Stimulated activated CD4-positive, alpha-beta T cell treated with anti-CD3 and anti-CD28 coated beads, TNF-alpha, amount 100 ng/mL, for 48 hours (primary cell): ENCODE measurements at regions not wholly inside any gene's neighbourhood (a gene's known extent, or its start where the extent isn't known, plus 50 kb on each side); places are given as distances from the start of the nearest gene placed in this dataset.

Experiments used
- DNase-seq, 3 donors: peaks; one replicate each; pipeline ENCODE4 v3.0.0-alpha.2; 2020; ENCODE audit warnings: low read depth in 3 of 3

GRCh38 chr7:145655666-145656065, 460.9 kb upstream of the CNTNAP2 start:
- DNase-seq = no peak

GRCh38 chr7:145645135-145645515, 471.5 kb upstream of the CNTNAP2 start:
- no peak for DNase-seq

- DNase-seq = no peak
Observed at GRCh38 chr7:145644426-145645134, 472.0 kb upstream of the CNTNAP2 start.

GRCh38 chr7:145643981-145644380, 472.6 kb upstream of the CNTNAP2 start:
- no peak for DNase-seq

- no peak for DNase-seq
Observed at GRCh38 chr7:145633513-145633912, 483.1 kb upstream of the CNTNAP2 start.

GRCh38 chr7:145624618-145625017, 492.0 kb upstream of the CNTNAP2 start:
- DNase-seq = no peak

- no peak for DNase-seq
Observed at GRCh38 chr7:145605963-145606362, 510.6 kb upstream of the CNTNAP2 start.

GRCh38 chr7:145599376-145599775, 517.2 kb upstream of the CNTNAP2 start:
- no peak for DNase-seq

- DNase-seq = no peak
Observed at GRCh38 chr7:145584401-145584800, 532.2 kb upstream of the CNTNAP2 start.

- DNase-seq = no peak
Observed at GRCh38 chr7:145582742-145583303, 533.8 kb upstream of the CNTNAP2 start.

GRCh38 chr7:145557805-145558204, 558.8 kb upstream of the CNTNAP2 start:
- no peak for DNase-seq

- DNase-seq = no peak
Observed at GRCh38 chr7:145543242-145543641, 573.4 kb upstream of the CNTNAP2 start.

GRCh38 chr7:145539910-145540309, 576.7 kb upstream of the CNTNAP2 start:
- no peak for DNase-seq

GRCh38 chr7:145534301-145534700, 582.3 kb upstream of the CNTNAP2 start:
- no peak for DNase-seq

- DNase-seq = no peak
Observed at GRCh38 chr7:145520284-145520683, 596.3 kb upstream of the CNTNAP2 start.

- no peak for DNase-seq
Observed at GRCh38 chr7:145511004-145511403, 605.6 kb upstream of the CNTNAP2 start.

- no peak for DNase-seq
Observed at GRCh38 chr7:145497911-145498525, 618.6 kb upstream of the CNTNAP2 start.

GRCh38 chr7:145490356-145490755, 626.2 kb upstream of the CNTNAP2 start:
- no peak for DNase-seq

- no peak for DNase-seq
Observed at GRCh38 chr7:145489609-145490008, 627.0 kb upstream of the CNTNAP2 start.

- DNase-seq = no peak
Observed at GRCh38 chr7:145488816-145489215, 627.8 kb upstream of the CNTNAP2 start.

GRCh38 chr7:145481985-145482384, 634.6 kb upstream of the CNTNAP2 start:
- DNase-seq = no peak

GRCh38 chr7:145478541-145478940, 638.1 kb upstream of the CNTNAP2 start:
- DNase-seq = no peak

- DNase-seq = no peak
Observed at GRCh38 chr7:145474009-145474686, 638.3 kb upstream of the TPK1 start.
